HEK293 (cell line): ENCODE measurements at regions not wholly inside any gene's neighbourhood (a gene's known extent, or its start where the extent isn't known, plus 50 kb on each side); places are given as distances from the start of the nearest gene placed in this dataset.

Source experiments
- CTCF ChIP-seq: fragments of 450-650 bp; formaldehyde crosslinking; IDR thresholded peaks from 2 replicates; pipeline ENCODE4 v1.5.1; 2016; ENCODE audit warnings: missing biosample characterization, missing genetic modification characterization
- SCRT2 ChIP-seq: fragments of 450-650 bp; formaldehyde crosslinking; IDR thresholded peaks from 2 replicates; pipeline ENCODE4 v1.5.1; 2016; ENCODE audit warnings: missing biosample characterization, missing genetic modification characterization
- YY1 ChIP-seq: fragments of 450-650 bp; formaldehyde crosslinking; IDR thresholded peaks from 2 replicates; pipeline ENCODE4 v1.5.1; 2018; ENCODE audit warnings: missing biosample characterization, missing genetic modification characterization
- ZBTB21 ChIP-seq: fragments of 450-650 bp; formaldehyde crosslinking; IDR thresholded peaks from 2 replicates; pipeline ENCODE4 v1.5.1; 2017; ENCODE audit warnings: missing biosample characterization, missing genetic modification characterization
- ZBTB26 ChIP-seq: fragments of 450-650 bp; formaldehyde crosslinking; optimal IDR thresholded peaks from 2 replicates; pipeline ENCODE3; 2016; ENCODE audit warnings: missing biosample characterization, mild to moderate bottlenecking, missing genetic modification characterization
- ZBTB7A ChIP-seq: fragments of 450-650 bp; formaldehyde crosslinking; IDR thresholded peaks from 2 replicates; pipeline ENCODE4 v1.5.1; 2016; ENCODE audit warnings: low read depth, missing biosample characterization, missing genetic modification characterization
- ZNF169 ChIP-seq: fragments of 450-650 bp; formaldehyde crosslinking; IDR thresholded peaks from 2 replicates; pipeline ENCODE4 v1.5.1; 2016; ENCODE audit warnings: missing biosample characterization, missing genetic modification characterization
- ZNF274 ChIP-seq, 2 experiments: fragments of 200-500 bp in 1 of 2; fragments of 450-650 bp in 1 of 2; sonication (Bioruptor generic) in 1 of 2; formaldehyde crosslinking in 1 of 2; IDR thresholded peaks; 2 replicates each; pipeline versions ENCODE4 v1.5.1 to v1.6.1; 2014 to 2016; ENCODE audit warnings: borderline replicate concordance in 1 of 2, inconsistent platforms in 1 of 2, low read length in 1 of 2, missing biosample characterization in 1 of 2, missing genetic modification characterization in 1 of 2
- ZNF292 ChIP-seq: fragments of 450-650 bp; formaldehyde crosslinking; IDR thresholded peaks from 2 replicates; pipeline ENCODE4 v1.5.1; 2016; ENCODE audit warnings: low read depth, missing biosample characterization, missing genetic modification characterization, borderline replicate concordance
- ZNF510 ChIP-seq: fragments of 450-650 bp; formaldehyde crosslinking; IDR thresholded peaks from 2 replicates; pipeline ENCODE4 v1.5.1; 2018; ENCODE audit warnings: mild to moderate bottlenecking, missing genetic modification characterization, missing biosample characterization; ENCODE audit not compliant: insufficient replicate concordance
- ZNF555 ChIP-seq: fragments of 450-650 bp; formaldehyde crosslinking; conservative IDR thresholded peaks from 2 replicates; pipeline ENCODE4 v1.5.1; 2017; ENCODE audit warnings: missing biosample characterization, mild to moderate bottlenecking, missing genetic modification characterization, inconsistent platforms
- ZNF610 ChIP-seq: fragments of 450-650 bp; formaldehyde crosslinking; IDR thresholded peaks from 2 replicates; pipeline ENCODE4 v1.5.1; 2016; ENCODE audit warnings: missing biosample characterization, missing genetic modification characterization, borderline replicate concordance
- TF ChIP-seq, protein P1 (sequence below): fragments of 450-650 bp; formaldehyde crosslinking; IDR thresholded peaks from 2 replicates; pipeline ENCODE4 v1.5.1; 2016; ENCODE audit warnings: missing biosample characterization, missing genetic modification characterization
- TF ChIP-seq, protein P2 (sequence below): fragments of 450-650 bp; formaldehyde crosslinking; IDR thresholded peaks from 2 replicates; pipeline ENCODE4 v1.5.1; 2016; ENCODE audit warnings: missing biosample characterization, missing genetic modification characterization

GRCh38 chr10:130662775-130663174, 526.6 kb downstream of the GLRX3 start:
- TF ChIP-seq ZBTB21 (tag by site-specific recombination) (no peak), CTCF (tag by site-specific recombination) (no peak), ZNF169 (tag by site-specific recombination) (no peak), ZNF555 (tag by site-specific recombination) (no peak), ZNF292 (tag by site-specific recombination) (no peak), ZBTB7A (tag by site-specific recombination) (no peak), ZNF610 (tag by site-specific recombination) (no peak), ZNF274 (IDR thresholded peaks at IDR 0.05; ENCODE audit: low read length) (no peak), ZNF274 (tag by site-specific recombination; IDR thresholded peaks at IDR 0.05; ENCODE audit: borderline replicate concordance) (no peak), SCRT2 (tag by site-specific recombination) (no peak), ZNF510 (no peak), ZBTB26 (tag by site-specific recombination) (no peak), YY1 (no peak)
- TF ChIP-seq, protein P1, sequence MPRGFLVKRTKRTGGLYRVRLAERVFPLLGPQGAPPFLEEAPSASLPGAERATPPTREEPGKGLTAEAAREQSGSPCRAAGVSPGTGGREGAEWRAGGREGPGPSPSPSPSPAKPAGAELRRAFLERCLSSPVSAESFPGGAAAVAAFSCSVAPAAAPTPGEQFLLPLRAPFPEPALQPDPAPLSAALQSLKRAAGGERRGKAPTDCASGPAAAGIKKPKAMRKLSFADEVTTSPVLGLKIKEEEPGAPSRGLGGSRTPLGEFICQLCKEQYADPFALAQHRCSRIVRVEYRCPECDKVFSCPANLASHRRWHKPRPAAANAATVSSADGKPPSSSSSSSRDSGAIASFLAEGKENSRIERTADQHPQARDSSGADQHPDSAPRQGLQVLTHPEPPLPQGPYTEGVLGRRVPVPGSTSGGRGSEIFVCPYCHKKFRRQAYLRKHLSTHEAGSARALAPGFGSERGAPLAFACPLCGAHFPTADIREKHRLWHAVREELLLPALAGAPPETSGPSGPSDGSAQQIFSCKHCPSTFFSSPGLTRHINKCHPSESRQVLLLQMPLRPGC, result no peak
- TF ChIP-seq, protein P2, sequence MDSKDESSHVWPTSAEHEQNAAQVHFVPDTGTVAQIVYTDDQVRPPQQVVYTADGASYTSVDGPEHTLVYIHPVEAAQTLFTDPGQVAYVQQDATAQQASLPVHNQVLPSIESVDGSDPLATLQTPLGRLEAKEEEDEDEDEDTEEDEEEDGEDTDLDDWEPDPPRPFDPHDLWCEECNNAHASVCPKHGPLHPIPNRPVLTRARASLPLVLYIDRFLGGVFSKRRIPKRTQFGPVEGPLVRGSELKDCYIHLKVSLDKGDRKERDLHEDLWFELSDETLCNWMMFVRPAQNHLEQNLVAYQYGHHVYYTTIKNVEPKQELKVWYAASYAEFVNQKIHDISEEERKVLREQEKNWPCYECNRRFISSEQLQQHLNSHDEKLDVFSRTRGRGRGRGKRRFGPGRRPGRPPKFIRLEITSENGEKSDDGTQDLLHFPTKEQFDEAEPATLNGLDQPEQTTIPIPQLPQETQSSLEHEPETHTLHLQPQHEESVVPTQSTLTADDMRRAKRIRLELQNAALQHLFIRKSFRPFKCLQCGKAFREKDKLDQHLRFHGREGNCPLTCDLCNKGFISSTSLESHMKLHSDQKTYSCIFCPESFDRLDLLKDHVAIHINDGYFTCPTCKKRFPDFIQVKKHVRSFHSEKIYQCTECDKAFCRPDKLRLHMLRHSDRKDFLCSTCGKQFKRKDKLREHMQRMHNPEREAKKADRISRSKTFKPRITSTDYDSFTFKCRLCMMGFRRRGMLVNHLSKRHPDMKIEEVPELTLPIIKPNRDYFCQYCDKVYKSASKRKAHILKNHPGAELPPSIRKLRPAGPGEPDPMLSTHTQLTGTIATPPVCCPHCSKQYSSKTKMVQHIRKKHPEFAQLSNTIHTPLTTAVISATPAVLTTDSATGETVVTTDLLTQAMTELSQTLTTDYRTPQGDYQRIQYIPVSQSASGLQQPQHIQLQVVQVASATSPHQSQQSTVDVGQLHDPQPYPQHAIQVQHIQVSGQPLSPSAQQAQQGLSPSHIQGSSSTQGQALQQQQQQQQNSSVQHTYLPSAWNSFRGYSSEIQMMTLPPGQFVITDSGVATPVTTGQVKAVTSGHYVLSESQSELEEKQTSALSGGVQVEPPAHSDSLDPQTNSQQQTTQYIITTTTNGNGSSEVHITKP (tag by site-specific recombination), result no peak
